Inflammatory macrophage treated with lipopolysaccharide for 1 hour (primary cell): ENCODE measurements at regions not wholly inside any gene's neighbourhood (a gene's known extent, or its start where the extent isn't known, plus 50 kb on each side); places are given as distances from the start of the nearest gene placed in this dataset.
A peak's percentile ranks its signal among the peaks of the same experiment; 100 is the strongest.

Experiments used
- DNase-seq, 2 donors: peaks; one replicate each; pipeline ENCODE4 v3.0.0-alpha.2; 2020 to 2022

GRCh38 chr12:90112666-90113065 lies 404.0 kb upstream of the ATP2B1 start:
- no peak for DNase-seq

GRCh38 chr12:90111791-90112580 lies 403.3 kb upstream of the ATP2B1 start:
- DNase-seq: no peak

- no peak for DNase-seq
Observed at GRCh38 chr12:90106568-90106967, 397.9 kb upstream of the ATP2B1 start.

GRCh38 chr12:90102957-90103652 lies 394.5 kb upstream of the ATP2B1 start:
- DNase-seq: peak; percentile 24 to 59

GRCh38 chr12:90100579-90100978 lies 391.9 kb upstream of the ATP2B1 start:
- peak; percentile 58 to 72 for DNase-seq

GRCh38 chr12:90099288-90099687 lies 390.6 kb upstream of the ATP2B1 start:
- no peak for DNase-seq

- no peak for DNase-seq
Observed at GRCh38 chr12:90098132-90098779, 389.6 kb upstream of the ATP2B1 start.

- DNase-seq: no peak
Observed at GRCh38 chr12:90091809-90092208, 383.2 kb upstream of the ATP2B1 start.

- peak; percentile 96 to 98 for DNase-seq
Observed at GRCh38 chr12:90090929-90091651, 382.5 kb upstream of the ATP2B1 start.

- DNase-seq: peak in 1 of 2 donors; percentile 44
Observed at GRCh38 chr12:90086281-90086680, 377.6 kb upstream of the ATP2B1 start.

- no peak for DNase-seq
Observed at GRCh38 chr12:90085494-90086274, 377.0 kb upstream of the ATP2B1 start.

GRCh38 chr12:90084018-90084417 lies 375.4 kb upstream of the ATP2B1 start:
- no peak for DNase-seq

- DNase-seq: no peak
Observed at GRCh38 chr12:90080616-90081015, 372.0 kb upstream of the ATP2B1 start.

GRCh38 chr12:90079529-90080210 lies 371.0 kb upstream of the ATP2B1 start:
- DNase-seq: no peak

GRCh38 chr12:90078344-90078743 lies 369.7 kb upstream of the ATP2B1 start:
- DNase-seq: no peak

- no peak for DNase-seq
Observed at GRCh38 chr12:90077756-90078155, 369.1 kb upstream of the ATP2B1 start.

GRCh38 chr12:90076851-90077319 lies 368.2 kb upstream of the ATP2B1 start:
- DNase-seq: no peak

- no peak for DNase-seq
Observed at GRCh38 chr12:90075685-90076084, 367.0 kb upstream of the ATP2B1 start.

GRCh38 chr12:90074086-90074485 lies 365.4 kb upstream of the ATP2B1 start:
- DNase-seq: no peak

GRCh38 chr12:90071996-90072395 lies 363.4 kb upstream of the ATP2B1 start:
- no peak for DNase-seq

GRCh38 chr12:90069711-90070110 lies 361.1 kb upstream of the ATP2B1 start:
- DNase-seq: no peak

- DNase-seq: no peak
Observed at GRCh38 chr12:90067791-90068190, 359.2 kb upstream of the ATP2B1 start.
